Effector memory CD8-positive, alpha-beta T cell (primary cell): ENCODE measurements at regions not wholly inside any gene's neighbourhood (a gene's known extent, or its start where the extent isn't known, plus 50 kb on each side); places are given as distances from the start of the nearest gene placed in this dataset.
"Not testable (repeated sequence)": the region's sequence is repeated elsewhere in the genome, so short reads cannot be mapped to it uniquely, and the experiment has no call there.

Experiments
- ATAC-seq: fragments of 150-1000 bp; cut with Tn5 transposase; replicated peaks from 2 replicates; pipeline ENCODE4 v1.10.0; 2021; ENCODE audit warnings: mild to moderate bottlenecking, moderate library complexity
- DNase-seq, 3 experiments: peaks; one replicate each; pipeline ENCODE4 v3.0.0; 2021
- H3K27ac Mint-ChIP-seq, 2 donors: one replicate each; pipeline ENCODE4 v1.8.0; 2022; ENCODE audit warnings: mild to moderate bottlenecking in 2 of 2, mixed read lengths in 2 of 2, moderate library complexity in 2 of 2
- H3K27me3 Mint-ChIP-seq, 2 donors: one replicate each; pipeline ENCODE4 v1.8.0; 2022; ENCODE audit warnings: mixed read lengths in 2 of 2
- H3K36me3 Mint-ChIP-seq: one replicate; pipeline ENCODE4 v1.8.0; 2022; ENCODE audit warnings: mild to moderate bottlenecking, moderate library complexity, mixed read lengths; ENCODE audit not compliant: insufficient read depth
- H3K4me1 Mint-ChIP-seq, 2 donors: one replicate each; pipeline ENCODE4 v1.8.0; 2022; ENCODE audit warnings: low read depth in 2 of 2, mixed read lengths in 2 of 2
- H3K4me3 Mint-ChIP-seq, 2 donors: one replicate each; pipeline ENCODE4 v1.8.0; 2022; ENCODE audit warnings: mild to moderate bottlenecking in 2 of 2, mixed read lengths in 2 of 2, moderate library complexity in 2 of 2
- H3K9me3 Mint-ChIP-seq, 2 donors: one replicate each; pipeline ENCODE4 v1.8.0; 2022; ENCODE audit warnings: mixed read lengths in 2 of 2

- Mint-ChIP-seq H3K27ac (no peak overlapping the region), H3K4me3 (no peak overlapping the region), H3K36me3 (no peaks in the 10 kb centered on the region), H3K9me3 (peaks cover 7 to 8% of the 10 kb centered on the region in 2 donors), H3K27me3 (no peaks in the 10 kb centered on the region), H3K4me1 (no peaks in the 10 kb centered on the region)
- DNase-seq (no peak), ATAC-seq (no peak)
Observed at GRCh38 chr2:66217039-66217585, 217.8 kb upstream of the MEIS1 start.

DNA sequence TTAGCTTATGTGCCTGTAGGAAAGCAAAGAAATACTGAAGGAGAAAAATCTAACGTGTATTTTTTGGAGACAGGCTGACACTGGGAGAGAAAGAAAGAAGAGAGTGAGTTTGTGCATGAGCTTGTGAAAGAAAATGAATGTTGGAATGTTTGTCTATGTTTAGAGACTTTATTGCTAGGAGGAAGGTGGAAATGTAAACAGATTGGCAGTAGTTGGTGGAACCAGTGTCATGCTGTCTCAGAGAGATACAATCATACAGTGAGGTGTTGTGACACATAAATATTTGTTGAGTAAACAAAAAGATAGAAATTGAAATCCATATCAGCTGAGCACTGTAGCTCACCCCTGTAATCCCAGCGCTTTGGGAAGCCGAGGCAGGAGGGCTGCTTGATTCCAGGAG, 222.2 kb upstream of the MEIS1 start:
- Mint-ChIP-seq H3K4me3 (no peak overlapping the region), H3K4me1 (no peaks in the 10 kb centered on the region), H3K27me3 (no peaks in the 10 kb centered on the region), H3K36me3 (no peaks in the 10 kb centered on the region), H3K9me3 (peaks cover 7 to 9% of the 10 kb centered on the region in 2 donors), H3K27ac (no peak overlapping the region)
- no peak for DNase-seq
- ATAC-seq, result no peak

- DNase-seq (no peak), ATAC-seq (no peak)
- Mint-ChIP-seq H3K4me3 (no peak overlapping the region), H3K36me3 (no peaks in the 10 kb centered on the region), H3K4me1 (no peaks in the 10 kb centered on the region), H3K27ac (no peak overlapping the region), H3K27me3 (no peaks in the 10 kb centered on the region), H3K9me3 (peaks cover 6 to 15% of the 10 kb centered on the region in 2 donors)
Observed at GRCh38 chr2:66202586-66202985, 232.3 kb upstream of the MEIS1 start.

DNA sequence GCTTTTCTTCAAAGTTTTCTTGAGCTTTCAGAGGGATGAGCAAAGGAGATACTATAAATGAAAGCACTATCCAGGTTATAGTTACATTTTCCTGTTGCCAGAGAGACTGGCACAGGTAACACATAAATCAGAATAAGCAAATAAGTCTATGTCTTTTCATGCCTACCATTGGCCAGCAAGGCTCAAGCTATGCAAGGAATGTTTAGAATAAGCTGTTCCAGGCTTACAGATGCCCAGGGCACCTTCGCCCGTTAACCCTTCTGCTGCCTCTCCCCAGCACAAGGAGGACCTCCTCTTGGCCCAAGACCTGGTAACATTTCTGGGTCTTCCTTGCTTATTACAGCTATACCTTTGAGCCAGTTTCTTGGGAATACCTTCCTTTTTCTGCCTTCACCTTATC, 233.7 kb upstream of the MEIS1 start:
- ATAC-seq, result no peak
- H3K4me1 Mint-ChIP-seq, result no peaks in the 10 kb centered on the region

DNA sequence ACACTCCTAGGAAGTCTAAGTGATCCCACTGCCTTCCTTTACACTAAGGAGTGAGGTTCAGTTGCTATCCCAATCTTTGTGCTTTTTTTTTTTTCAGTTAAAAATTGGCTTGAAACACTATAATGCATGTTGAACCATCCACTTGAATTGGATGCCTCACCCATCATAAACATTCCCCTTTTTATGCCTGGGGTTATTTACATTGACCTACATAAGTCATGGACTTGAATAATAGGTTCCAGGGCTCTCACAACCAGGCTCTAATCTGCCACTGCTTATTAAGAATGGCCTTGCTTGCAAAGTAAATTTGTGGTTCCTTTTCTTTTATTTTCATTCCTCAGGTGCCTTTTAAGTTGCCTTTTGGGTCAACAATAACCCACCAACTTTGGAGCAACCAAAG, 236.1 kb upstream of the MEIS1 start:
- no peaks in the 10 kb centered on the region for H3K36me3 Mint-ChIP-seq
- H3K9me3 Mint-ChIP-seq, result peaks cover 6 to 15% of the 10 kb centered on the region in 2 donors
- ATAC-seq (no peak), DNase-seq (no peak)
- H3K4me3 Mint-ChIP-seq, result no peak overlapping the region
- no peaks in the 10 kb centered on the region for H3K4me1 Mint-ChIP-seq
- no peak overlapping the region for H3K27ac Mint-ChIP-seq
- no peaks in the 10 kb centered on the region for H3K27me3 Mint-ChIP-seq

More for the DNA sequence above, 233.7 kb upstream of the MEIS1 start:
- Mint-ChIP-seq H3K36me3 (no peaks in the 10 kb centered on the region), H3K9me3 (peaks cover 6 to 22% of the 10 kb centered on the region in 2 donors), H3K27ac (no peak overlapping the region), H3K4me3 (no peak overlapping the region), H3K27me3 (no peaks in the 10 kb centered on the region)
- DNase-seq, result no peak

DNA sequence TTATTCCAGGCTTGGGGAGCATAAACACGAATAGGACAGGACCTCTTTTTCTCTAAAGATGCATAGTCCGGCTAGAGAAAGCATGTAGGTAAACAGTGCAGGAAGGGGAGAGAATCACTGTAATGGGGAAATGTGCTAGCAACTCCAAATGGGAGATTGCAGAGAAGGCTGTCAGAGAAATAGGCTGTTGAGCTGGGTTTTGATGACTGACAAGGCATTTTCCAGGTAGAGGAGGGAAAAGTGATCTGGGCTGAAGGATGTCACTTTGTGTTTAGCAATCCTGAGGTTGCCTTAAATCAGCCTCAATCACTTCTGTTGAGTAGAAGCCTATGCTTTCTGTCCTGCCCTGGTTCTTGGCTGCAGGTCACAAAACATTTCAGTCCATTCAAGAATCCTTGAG, 242.0 kb upstream of the MEIS1 start:
- no peak overlapping the region for H3K27ac Mint-ChIP-seq
- no peaks in the 10 kb centered on the region for H3K36me3 Mint-ChIP-seq
- no peaks in the 10 kb centered on the region for H3K27me3 Mint-ChIP-seq
- H3K4me1 Mint-ChIP-seq, result no peaks in the 10 kb centered on the region
- H3K4me3 Mint-ChIP-seq, result no peak overlapping the region
- ATAC-seq, result no peak
- peaks cover 3 to 9% of the 10 kb centered on the region in 2 donors for H3K9me3 Mint-ChIP-seq
- no peak for DNase-seq

DNA sequence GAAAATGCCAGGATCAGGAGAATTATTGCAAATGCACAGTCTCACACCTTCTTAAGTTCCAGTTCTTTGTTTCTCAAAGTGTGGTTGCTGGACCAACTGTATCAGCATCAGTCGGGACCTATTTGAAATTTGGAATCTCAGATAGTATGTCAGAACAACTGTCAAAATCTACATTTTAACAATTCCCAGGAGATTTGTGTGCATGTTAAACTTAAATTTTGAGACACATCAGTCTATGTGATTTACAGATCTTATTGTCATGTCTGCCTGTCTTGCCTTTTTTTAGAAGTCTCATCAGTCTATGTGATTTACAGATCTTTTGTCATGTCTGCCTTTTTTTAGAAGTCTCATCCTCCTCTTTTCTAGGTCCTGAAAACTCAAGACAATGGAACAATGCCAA, 243.6 kb upstream of the MEIS1 start:
- H3K4me1 Mint-ChIP-seq, result no peaks in the 10 kb centered on the region
- no peaks in the 10 kb centered on the region for H3K27me3 Mint-ChIP-seq
- no peaks in the 10 kb centered on the region for H3K36me3 Mint-ChIP-seq
- no peak overlapping the region for H3K4me3 Mint-ChIP-seq
- no peak overlapping the region for H3K27ac Mint-ChIP-seq
- DNase-seq (no peak), ATAC-seq (no peak)
- peaks cover 0 to 4% of the 10 kb centered on the region in 2 donors for H3K9me3 Mint-ChIP-seq

- no peaks in the 10 kb centered on the region for H3K4me1 Mint-ChIP-seq
- DNase-seq (no peak), ATAC-seq (no peak)
- H3K27ac Mint-ChIP-seq, result no peak overlapping the region
- no peaks in the 10 kb centered on the region for H3K36me3 Mint-ChIP-seq
- no peak overlapping the region for H3K4me3 Mint-ChIP-seq
- no peaks in the 10 kb centered on the region for H3K27me3 Mint-ChIP-seq
- peaks cover 0 to 2% of the 10 kb centered on the region in 2 donors for H3K9me3 Mint-ChIP-seq
Observed at GRCh38 chr2:66189553-66189952, 245.4 kb upstream of the MEIS1 start.

DNA sequence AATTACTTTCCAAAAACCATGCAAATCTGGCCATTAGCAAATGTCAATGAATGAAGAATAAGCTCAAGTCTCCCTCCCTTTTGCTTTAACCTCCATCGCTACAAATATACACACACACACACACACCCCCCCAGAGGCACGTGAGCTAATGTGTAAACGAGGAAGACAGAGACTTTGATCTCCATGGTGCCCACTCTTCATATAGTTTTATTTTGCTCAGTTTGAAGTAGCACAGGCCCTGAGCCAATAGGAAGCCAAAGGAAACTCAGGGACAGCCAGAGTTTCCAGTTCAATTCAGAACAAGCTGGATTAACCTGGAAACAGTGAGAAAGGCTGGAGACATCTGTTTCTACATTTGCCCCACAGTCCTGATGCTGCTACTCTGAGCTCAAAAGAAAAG, 248.4 kb upstream of the MEIS1 start:
- Mint-ChIP-seq H3K4me1 (no peaks in the 10 kb centered on the region), H3K4me3 (no peak overlapping the region)

GRCh38 chr2:66185497-66186054, 249.3 kb upstream of the MEIS1 start:
- DNase-seq, result no peak
- no peaks in the 10 kb centered on the region for H3K27me3 Mint-ChIP-seq
- no peaks in the 10 kb centered on the region for H3K4me1 Mint-ChIP-seq
- H3K36me3 Mint-ChIP-seq, result no peaks in the 10 kb centered on the region
- H3K9me3 Mint-ChIP-seq, result peaks cover 0 to 3% of the 10 kb centered on the region in 2 donors
- H3K4me3 Mint-ChIP-seq, result no peak overlapping the region
- ATAC-seq, result no peak
- no peak overlapping the region for H3K27ac Mint-ChIP-seq

More for the DNA sequence above, 248.4 kb upstream of the MEIS1 start:
- H3K9me3 Mint-ChIP-seq, result peaks cover 0 to 3% of the 10 kb centered on the region in 2 donors
- no peaks in the 10 kb centered on the region for H3K27me3 Mint-ChIP-seq
- H3K36me3 Mint-ChIP-seq, result no peaks in the 10 kb centered on the region
- ATAC-seq (no peak), DNase-seq (no peak)
- no peak overlapping the region for H3K27ac Mint-ChIP-seq

DNA sequence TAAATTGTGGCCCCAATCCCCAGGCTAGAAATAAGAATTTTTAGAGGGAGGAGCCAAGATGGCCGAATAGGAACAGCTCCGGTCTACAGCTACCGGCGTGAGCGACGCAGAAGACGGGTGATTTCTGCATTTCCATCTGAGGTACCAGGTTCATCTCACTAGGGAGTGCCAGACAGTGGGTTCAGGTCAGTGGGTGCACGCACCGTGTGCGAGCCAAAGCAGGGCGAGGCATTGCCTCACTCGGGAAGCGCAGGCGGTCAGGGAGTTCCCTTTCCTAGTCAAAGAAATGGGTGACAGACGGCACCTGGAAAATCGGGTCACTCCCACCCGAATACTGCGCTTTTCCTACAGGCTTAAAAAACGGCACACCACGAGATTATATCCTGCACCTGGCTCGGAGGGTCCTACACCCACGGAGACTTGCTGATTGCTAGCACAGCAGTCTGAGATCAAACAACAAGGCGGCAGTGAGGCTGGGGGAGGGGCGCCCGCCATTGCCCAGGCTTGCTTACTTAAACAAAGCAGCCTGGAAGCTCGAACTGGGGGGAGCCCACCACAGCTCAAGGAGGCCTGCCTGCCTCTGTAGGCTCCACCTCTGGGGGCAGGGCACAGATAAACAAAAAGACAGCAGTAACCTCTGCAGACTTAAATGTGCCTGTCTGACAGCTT, 257.7 kb upstream of the MEIS1 start:
- not testable (repeated sequence) for ATAC-seq, H3K36me3 Mint-ChIP-seq, H3K27ac Mint-ChIP-seq, H3K4me3 Mint-ChIP-seq, DNase-seq, H3K4me1 Mint-ChIP-seq, H3K27me3 Mint-ChIP-seq, H3K9me3 Mint-ChIP-seq

- Mint-ChIP-seq H3K36me3 (no peaks in the 10 kb centered on the region), H3K27me3 (no peaks in the 10 kb centered on the region), H3K4me1 (no peaks in the 10 kb centered on the region), H3K4me3 (no peak overlapping the region), H3K27ac (no peak overlapping the region), H3K9me3 (no peaks in the 10 kb centered on the region)
- DNase-seq (no peak), ATAC-seq (no peak)
Observed at GRCh38 chr2:66174491-66174890, 260.4 kb upstream of the MEIS1 start.

DNA sequence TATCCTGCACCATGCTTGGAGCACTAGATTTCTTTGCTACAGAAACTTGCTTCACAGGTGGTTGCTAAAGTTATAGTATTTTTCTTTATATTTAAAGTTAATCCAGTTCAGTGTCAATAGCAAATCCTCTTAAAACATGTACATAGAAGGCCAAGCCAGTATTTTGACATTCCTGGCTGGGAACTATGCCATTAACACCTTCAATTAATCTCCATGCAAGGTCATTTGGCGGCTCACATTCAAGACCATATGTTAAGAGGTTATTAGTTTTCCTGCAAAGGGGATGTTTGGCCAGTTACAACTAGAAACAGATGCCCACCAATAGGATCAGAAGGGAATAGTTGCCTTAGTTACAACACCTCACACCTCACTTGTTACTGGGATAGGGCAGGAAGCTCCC, 261.3 kb upstream of the MEIS1 start:
- H3K27ac Mint-ChIP-seq, result no peak overlapping the region
- no peaks in the 10 kb centered on the region for H3K4me1 Mint-ChIP-seq
- no peak for DNase-seq
- no peak for ATAC-seq
- no peak overlapping the region for H3K4me3 Mint-ChIP-seq
- H3K36me3 Mint-ChIP-seq, result no peaks in the 10 kb centered on the region
- no peaks in the 10 kb centered on the region for H3K9me3 Mint-ChIP-seq
- no peaks in the 10 kb centered on the region for H3K27me3 Mint-ChIP-seq

GRCh38 chr2:66171530-66171929, 263.4 kb upstream of the MEIS1 start:
- ATAC-seq (no peak), DNase-seq (no peak)
- Mint-ChIP-seq H3K4me3 (no peak overlapping the region), H3K36me3 (no peaks in the 10 kb centered on the region), H3K9me3 (peaks cover 0 to 6% of the 10 kb centered on the region in 2 donors), H3K27me3 (no peaks in the 10 kb centered on the region), H3K27ac (no peak overlapping the region), H3K4me1 (no peaks in the 10 kb centered on the region)
